GM12801 (cell line): ENCODE measurements at regions not wholly inside any gene's neighbourhood (a gene's known extent, or its start where the extent isn't known, plus 50 kb on each side); places are given as distances from the start of the nearest gene placed in this dataset.

Source experiments
- TF ChIP-seq, protein P1 (sequence below): IDR thresholded peaks from one replicate; pipeline ENCODE4 v1.5.1; 2011; ENCODE audit warnings: control low read depth; ENCODE audit not compliant: insufficient read length; ENCODE audit errors: extremely low read depth

DNA sequence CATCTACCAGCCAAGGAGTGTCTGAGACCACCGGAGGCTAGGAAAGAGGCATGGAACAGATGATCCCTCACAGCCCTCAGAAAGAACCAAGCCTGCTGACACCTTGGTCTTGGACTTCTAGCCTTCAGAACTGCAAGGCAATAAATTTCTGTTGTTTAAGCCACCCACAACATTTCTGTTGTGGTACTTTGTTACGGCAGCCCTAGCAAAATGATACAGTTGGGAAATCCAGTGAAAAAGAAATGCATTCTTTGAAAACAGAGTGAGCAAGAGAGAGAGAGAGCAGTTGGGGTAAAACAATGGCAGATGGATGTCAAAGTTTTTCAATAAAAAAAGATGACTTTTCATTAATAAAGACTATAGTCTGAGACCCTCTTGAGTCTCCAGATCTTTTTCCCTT is 219.4 kb downstream of the NFKBIZ start:
- TF ChIP-seq, protein P1, sequence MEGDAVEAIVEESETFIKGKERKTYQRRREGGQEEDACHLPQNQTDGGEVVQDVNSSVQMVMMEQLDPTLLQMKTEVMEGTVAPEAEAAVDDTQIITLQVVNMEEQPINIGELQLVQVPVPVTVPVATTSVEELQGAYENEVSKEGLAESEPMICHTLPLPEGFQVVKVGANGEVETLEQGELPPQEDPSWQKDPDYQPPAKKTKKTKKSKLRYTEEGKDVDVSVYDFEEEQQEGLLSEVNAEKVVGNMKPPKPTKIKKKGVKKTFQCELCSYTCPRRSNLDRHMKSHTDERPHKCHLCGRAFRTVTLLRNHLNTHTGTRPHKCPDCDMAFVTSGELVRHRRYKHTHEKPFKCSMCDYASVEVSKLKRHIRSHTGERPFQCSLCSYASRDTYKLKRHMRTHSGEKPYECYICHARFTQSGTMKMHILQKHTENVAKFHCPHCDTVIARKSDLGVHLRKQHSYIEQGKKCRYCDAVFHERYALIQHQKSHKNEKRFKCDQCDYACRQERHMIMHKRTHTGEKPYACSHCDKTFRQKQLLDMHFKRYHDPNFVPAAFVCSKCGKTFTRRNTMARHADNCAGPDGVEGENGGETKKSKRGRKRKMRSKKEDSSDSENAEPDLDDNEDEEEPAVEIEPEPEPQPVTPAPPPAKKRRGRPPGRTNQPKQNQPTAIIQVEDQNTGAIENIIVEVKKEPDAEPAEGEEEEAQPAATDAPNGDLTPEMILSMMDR, result no peak

- TF ChIP-seq, protein P1, result no peak
These were observed 219.9 kb downstream of the NFKBIZ start for GRCh38 chr3:102069211-102069662.

- TF ChIP-seq, protein P1, result no peak
These were observed 225.6 kb downstream of the NFKBIZ start for GRCh38 chr3:102074946-102075345.

DNA sequence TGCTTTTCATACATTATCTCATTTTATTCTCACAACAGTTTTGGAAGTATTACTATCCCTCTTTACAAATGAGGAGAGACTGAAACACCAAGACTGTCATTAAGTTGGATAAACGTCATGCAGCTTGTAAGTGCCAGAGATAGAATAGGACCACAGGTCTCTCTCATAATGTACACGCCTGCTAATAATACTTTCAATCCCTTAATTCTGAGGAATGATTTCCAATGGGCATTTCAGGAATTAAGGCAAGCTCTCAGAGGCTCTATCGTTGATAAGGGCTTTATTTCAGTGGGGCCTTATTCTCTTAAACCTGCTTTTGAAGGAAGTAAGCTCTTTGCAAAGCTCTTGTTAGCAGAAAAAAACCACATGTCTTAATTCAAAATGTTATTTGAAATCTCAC is 229.1 kb downstream of the NFKBIZ start:
- TF ChIP-seq, protein P1, result no peak

DNA sequence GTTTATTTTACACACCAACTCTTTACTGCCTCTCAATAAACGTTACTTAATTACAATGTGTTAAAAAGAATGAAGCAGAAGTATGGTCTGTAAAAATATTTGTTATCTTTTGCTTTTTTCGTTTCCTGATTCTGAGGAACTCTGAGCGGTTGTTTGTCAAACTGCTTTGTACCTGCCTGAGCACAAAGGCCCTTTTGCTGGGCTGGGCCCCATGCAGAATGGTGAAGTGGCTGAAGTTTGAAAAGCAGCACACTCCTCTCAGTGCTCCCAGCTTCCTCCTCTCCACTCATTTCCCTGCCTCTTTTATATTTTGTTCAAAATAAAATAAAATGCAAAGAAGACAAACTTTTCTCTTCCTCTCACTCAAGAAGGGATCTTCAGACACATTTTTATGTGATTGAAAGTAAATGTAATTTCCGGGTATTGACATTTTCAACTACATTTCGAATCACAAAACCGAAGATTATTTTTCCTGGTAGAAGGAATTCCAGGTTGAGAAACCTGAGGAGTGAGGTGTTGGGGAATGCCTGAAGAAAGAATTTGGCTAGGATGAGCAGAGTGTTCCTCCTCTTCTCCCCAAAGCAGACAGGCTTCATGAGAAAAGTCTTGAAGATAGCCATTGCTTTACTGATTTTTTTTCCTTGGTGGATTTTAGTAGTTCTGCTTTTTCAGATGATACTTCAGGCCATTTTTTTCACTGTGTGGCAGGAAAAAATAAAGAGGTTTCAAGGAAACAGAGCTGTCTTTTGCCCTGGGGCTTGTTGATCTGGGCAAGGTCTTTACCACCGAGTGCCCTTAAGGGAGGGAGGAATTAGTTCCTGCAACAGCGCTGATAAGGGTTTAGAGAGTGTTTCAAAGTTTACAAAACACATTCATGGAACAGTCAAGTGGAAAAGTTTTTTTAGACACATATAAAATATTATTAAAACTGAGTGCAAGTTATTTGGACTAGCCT is 229.8 kb downstream of the NFKBIZ start:
- TF ChIP-seq, protein P1, result no peak

GRCh38 chr3:102079809-102080197 is 230.5 kb downstream of the NFKBIZ start:
- TF ChIP-seq, protein P1, result no peak

- TF ChIP-seq, protein P1, result no peak
These were observed 232.4 kb downstream of the NFKBIZ start for GRCh38 chr3:102081572-102082289.
